Neuronal stem cell (in vitro differentiated cells): ENCODE measurements at regions not wholly inside any gene's neighbourhood (a gene's known extent, or its start where the extent isn't known, plus 50 kb on each side); places are given as distances from the start of the nearest gene placed in this dataset.

ENCODE experiments used
- DNase-seq: peaks from one replicate; pipeline ENCODE4 v3.0.0-alpha.2; 2013; ENCODE audit warnings: low spot score
- H2AFZ ChIP-seq: one replicate; pipeline ENCODE4 v1.6.1; 2013; ENCODE audit warnings: mild to moderate bottlenecking, low read length, inconsistent platforms
- H2AK5ac ChIP-seq: 2 replicates; pipeline ENCODE4 v1.6.1; 2013; ENCODE audit warnings: low read depth, mild to moderate bottlenecking, inconsistent platforms, low read length, moderate library complexity, mixed read lengths
- H2BK120ac ChIP-seq: 2 replicates; pipeline ENCODE4 v1.6.1; 2013; ENCODE audit warnings: low read depth, mild to moderate bottlenecking, inconsistent platforms, low read length, moderate library complexity, mixed read lengths
- H2BK12ac ChIP-seq: one replicate; pipeline ENCODE4 v1.6.1; 2013; ENCODE audit warnings: low read length, inconsistent platforms
- H2BK15ac ChIP-seq: 2 replicates; pipeline ENCODE4 v1.6.1; 2013; ENCODE audit warnings: mild to moderate bottlenecking, low read length, inconsistent platforms, mixed read lengths
- H2BK5ac ChIP-seq: one replicate; pipeline ENCODE4 v1.6.1; 2013; ENCODE audit warnings: inconsistent platforms, mild to moderate bottlenecking, low read length, moderate library complexity
- H3K14ac ChIP-seq: one replicate; pipeline ENCODE4 v1.6.1; 2013; ENCODE audit warnings: low read length, inconsistent platforms
- H3K18ac ChIP-seq: 2 replicates; pipeline ENCODE4 v1.6.1; 2013; ENCODE audit warnings: low read length, inconsistent platforms
- H3K23ac ChIP-seq: 2 replicates; pipeline ENCODE4 v1.6.1; 2013; ENCODE audit warnings: low read depth, mild to moderate bottlenecking, mixed read lengths, low read length, inconsistent platforms; ENCODE audit not compliant: poor library complexity
- H3K27ac ChIP-seq: replicated peaks from 3 replicates; pipeline ENCODE4 v1.5.1; 2013; ENCODE audit warnings: low read length, inconsistent platforms
- H3K27me3 ChIP-seq, 3 experiments: 2 replicates each; pipeline ENCODE4 v1.6.1; 2013; ENCODE audit warnings: low read length in 3 of 3, mild to moderate bottlenecking in 2 of 3, inconsistent platforms in 1 of 3, low read depth in 1 of 3, mixed read lengths in 1 of 3, moderate library complexity in 1 of 3; ENCODE audit not compliant: control insufficient read depth in 3 of 3, insufficient read depth in 3 of 3
- H3K36me3 ChIP-seq, 2 donors: replicated peaks in 1 of 2; 2 replicates each; pipeline ENCODE4 v1.6.1; 2013; ENCODE audit warnings: low read length in 2 of 2; ENCODE audit not compliant: control insufficient read depth in 2 of 2, insufficient read depth in 2 of 2
- H3K4ac ChIP-seq: 2 replicates; pipeline ENCODE4 v1.6.1; 2013; ENCODE audit warnings: inconsistent platforms, mild to moderate bottlenecking, low read length, moderate library complexity
- H3K4me1 ChIP-seq, 2 donors: 1 replicate in 1 of 2; 2 replicates in 1 of 2; pipeline ENCODE4 v1.6.1; 2013; ENCODE audit warnings: low read length in 2 of 2, low read depth in 1 of 2; ENCODE audit not compliant: control insufficient read depth in 2 of 2, insufficient read depth in 1 of 2
- H3K4me2 ChIP-seq: one replicate; pipeline ENCODE4 v1.6.1; 2013; ENCODE audit warnings: mild to moderate bottlenecking, low read length, inconsistent platforms; ENCODE audit not compliant: insufficient read depth, poor library complexity, severe bottlenecking
- H3K4me3 ChIP-seq, 2 donors: 2 replicates each; pipeline ENCODE4 v1.5.1; 2013; ENCODE audit warnings: low read length in 2 of 2, mild to moderate bottlenecking in 2 of 2, inconsistent platforms in 1 of 2, moderate library complexity in 1 of 2
- H3K79me1 ChIP-seq: one replicate; pipeline ENCODE4 v1.6.1; 2013; ENCODE audit warnings: low read depth, mild to moderate bottlenecking, inconsistent platforms, low read length, moderate library complexity
- H3K9ac ChIP-seq: one replicate; pipeline ENCODE4 v1.6.1; 2013; ENCODE audit warnings: mild to moderate bottlenecking, low read depth, low read length, inconsistent platforms; ENCODE audit not compliant: poor library complexity
- H3K9me3 ChIP-seq, 2 donors: replicated peaks in 1 of 2; 2 replicates each; pipeline versions ENCODE3 to v1.6.1; 2013; ENCODE audit warnings: low read length in 2 of 2, mild to moderate bottlenecking in 2 of 2, inconsistent platforms in 1 of 2, low read depth in 1 of 2, mixed read lengths in 1 of 2, moderate library complexity in 1 of 2; ENCODE audit not compliant: control insufficient read depth in 2 of 2, insufficient read depth in 1 of 2
- H4K8ac ChIP-seq: one replicate; pipeline ENCODE4 v1.6.1; 2013; ENCODE audit warnings: low read depth, mild to moderate bottlenecking, inconsistent platforms, low read length, moderate library complexity
- H4K91ac ChIP-seq: one replicate; pipeline ENCODE4 v1.6.1; 2013; ENCODE audit warnings: low read length, low read depth, mild to moderate bottlenecking, inconsistent platforms; ENCODE audit not compliant: poor library complexity
- WGBS, 2 donors: extraction: QIAGEN DNeasy Blood & Tissue Kit; methylation state at CpG; one replicate each; pipeline ENCODE4 v1.1.7; 2013; ENCODE audit warnings: missing lambda C conversion rate in 2 of 2, mixed read lengths in 1 of 2; ENCODE audit not compliant: insufficient read length in 2 of 2, insufficient replicate concordance in 1 of 2; ENCODE audit errors: extremely low coverage in 2 of 2; 5-methylcytosine and 5-hydroxymethylcytosine counted together

- H3K18ac ChIP-seq = no peak overlapping the region
- no peak overlapping the region for H3K27ac ChIP-seq
- H3K79me1 ChIP-seq = no peaks in the 10 kb centered on the region
- no peak overlapping the region for H3K23ac ChIP-seq
- no peak overlapping the region for H2BK120ac ChIP-seq
- H4K91ac ChIP-seq = no peak overlapping the region
- H3K4me2 ChIP-seq = no peak overlapping the region
- no peak overlapping the region for H4K8ac ChIP-seq
- H2AFZ ChIP-seq = no peak overlapping the region
- no peaks in the 10 kb centered on the region for H3K27me3 ChIP-seq
- H2BK5ac ChIP-seq = no peak overlapping the region
- no peak for DNase-seq
- no peaks in the 10 kb centered on the region for H3K9me3 ChIP-seq
- no peak overlapping the region for H2AK5ac ChIP-seq
- H3K4me1 ChIP-seq = no peaks in the 10 kb centered on the region
- H3K4me3 ChIP-seq = no peak overlapping the region
- no peak overlapping the region for H3K9ac ChIP-seq
- H2BK12ac ChIP-seq = no peak overlapping the region
- H2BK15ac ChIP-seq = no peak overlapping the region
- no peak overlapping the region for H3K14ac ChIP-seq
- no peaks in the 10 kb centered on the region for H3K36me3 ChIP-seq
- H3K4ac ChIP-seq = no peak overlapping the region
Observed at GRCh38 chr9:115650768-115651167, 502.8 kb upstream of the PAPPA start.

GRCh38 chr9:115651461-115651860 is 502.1 kb upstream of the PAPPA start:
- DNase-seq = no peak
- no peak overlapping the region for H2AFZ ChIP-seq
- no peak overlapping the region for H4K8ac ChIP-seq
- no peak overlapping the region for H2BK5ac ChIP-seq
- no peaks in the 10 kb centered on the region for H3K9me3 ChIP-seq
- no peaks in the 10 kb centered on the region for H3K4me1 ChIP-seq
- H3K4me3 ChIP-seq = no peak overlapping the region
- no peaks in the 10 kb centered on the region for H3K79me1 ChIP-seq
- H2BK15ac ChIP-seq = no peak overlapping the region
- H3K4me2 ChIP-seq = no peak overlapping the region
- no peak overlapping the region for H3K9ac ChIP-seq
- no peak overlapping the region for H3K18ac ChIP-seq
- no peak overlapping the region for H3K27ac ChIP-seq
- no peak overlapping the region for H3K14ac ChIP-seq
- no peak overlapping the region for H3K23ac ChIP-seq
- no peaks in the 10 kb centered on the region for H3K36me3 ChIP-seq
- no peak overlapping the region for H2BK120ac ChIP-seq
- no peak overlapping the region for H2BK12ac ChIP-seq
- H2AK5ac ChIP-seq = no peak overlapping the region
- H3K4ac ChIP-seq = no peak overlapping the region
- no peaks in the 10 kb centered on the region for H3K27me3 ChIP-seq
- no peak overlapping the region for H4K91ac ChIP-seq

- Histone ChIP-seq H3K23ac (no peak overlapping the region), H3K4me3 (no peak overlapping the region), H4K8ac (no peak overlapping the region), H3K4me1 (no peaks in the 10 kb centered on the region), H2BK15ac (no peak overlapping the region), H3K36me3 (no peaks in the 10 kb centered on the region), H2BK120ac (no peak overlapping the region), H3K14ac (no peak overlapping the region), H3K4me2 (no peak overlapping the region), H3K27me3 (no peaks in the 10 kb centered on the region), H2BK5ac (no peak overlapping the region), H3K18ac (no peak overlapping the region), H3K9ac (no peak overlapping the region), H4K91ac (no peak overlapping the region), H3K9me3 (no peaks in the 10 kb centered on the region), H3K79me1 (no peaks in the 10 kb centered on the region), H2AK5ac (no peak overlapping the region), H2AFZ (no peak overlapping the region), H2BK12ac (no peak overlapping the region), H3K27ac (no peak overlapping the region), H3K4ac (no peak overlapping the region)
- no peak for DNase-seq
- WGBS, 2 donors = no CpG with 5 or more reads among the region's 3 CpGs
Observed at GRCh38 chr9:115653171-115653606, 500.4 kb upstream of the PAPPA start.

- Histone ChIP-seq H2BK15ac (no peak overlapping the region), H2AFZ (no peak overlapping the region), H3K4ac (no peak overlapping the region), H3K27ac (no peak overlapping the region), H2BK5ac (no peak overlapping the region), H3K18ac (no peak overlapping the region), H3K4me2 (no peak overlapping the region), H3K14ac (no peak overlapping the region), H2BK120ac (no peak overlapping the region), H3K4me1 (no peaks in the 10 kb centered on the region), H3K9ac (no peak overlapping the region), H3K79me1 (no peaks in the 10 kb centered on the region), H4K91ac (no peak overlapping the region), H3K23ac (no peak overlapping the region), H3K27me3 (no peaks in the 10 kb centered on the region), H2BK12ac (no peak overlapping the region), H3K9me3 (no peaks in the 10 kb centered on the region), H2AK5ac (no peak overlapping the region), H3K36me3 (no peaks in the 10 kb centered on the region), H4K8ac (no peak overlapping the region), H3K4me3 (no peak overlapping the region)
- DNase-seq = no peak
- WGBS, 2 donors = no CpG with 5 or more reads among the region's 2 CpGs
Observed at GRCh38 chr9:115657695-115658094, 495.9 kb upstream of the PAPPA start.
